B cell (primary cell): ENCODE measurements at regions not wholly inside any gene's neighbourhood (a gene's known extent, or its start where the extent isn't known, plus 50 kb on each side); places are given as distances from the start of the nearest gene placed in this dataset.

Source experiments
- ATAC-seq: fragments of 200-7000 bp; cut with Tn5 transposase; one replicate; pipeline ENCODE4 v1.10.0; 2021; ENCODE audit warnings: low read depth, mild to moderate bottlenecking, moderate number of reproducible peaks, moderate library complexity
- CTCF ChIA-PET: fragments of 350-600 bp; sonication (Branson Sonifier 250); formaldehyde crosslinking; loops from one replicate; lab custom pipeline; 2021; ENCODE audit warnings: antibody characterized with exemption, inconsistent platforms; lab: Charles Lee
- POLR2A ChIA-PET: fragments of 350-600 bp; sonication (Branson Sonifier 250); formaldehyde crosslinking; loops from one replicate; lab custom pipeline; 2021; ENCODE audit warnings: antibody characterized with exemption; lab: Charles Lee
- DNase-seq: peaks from one replicate; pipeline ENCODE4 v3.0.0; 2013
- H2AFZ ChIP-seq: 2 replicates; pipeline ENCODE4 v1.6.1; 2012; ENCODE audit warnings: mild to moderate bottlenecking, low read depth, low read length; ENCODE audit not compliant: insufficient read depth, poor library complexity, severe bottlenecking
- H3K27ac ChIP-seq, 2 donors: 1 replicate in 1 of 2; 2 replicates in 1 of 2; pipeline ENCODE4 v1.5.1; 2012 to 2013; ENCODE audit warnings: low read length in 2 of 2, mild to moderate bottlenecking in 2 of 2, moderate library complexity in 1 of 2
- H3K27me3 ChIP-seq, 4 experiments: fragments of 200-600 bp in 1 of 4; sonication (generic) in 1 of 4; replicated peaks in 1 of 4; 1 replicate in 2 of 4; 2 replicates in 2 of 4; pipeline versions ENCODE4 v1.6.1 to v1.7.0; 2013 to 2016; ENCODE audit warnings: low read length in 3 of 4, mild to moderate bottlenecking in 2 of 4, mixed read lengths in 1 of 4, moderate library complexity in 1 of 4; ENCODE audit not compliant: insufficient read depth in 4 of 4, control insufficient read depth in 3 of 4; ENCODE audit errors: control extremely low read depth in 1 of 4
- H3K36me3 ChIP-seq, 2 experiments: replicated peaks in 1 of 2; 1 replicate in 1 of 2; 2 replicates in 1 of 2; pipeline versions ENCODE4 v1.6.1 to v1.7.1; 2013; ENCODE audit warnings: low read length in 1 of 2; ENCODE audit not compliant: insufficient read depth in 2 of 2, control insufficient read depth in 1 of 2; ENCODE audit errors: control extremely low read depth in 1 of 2, extremely low read depth in 1 of 2
- H3K4me1 ChIP-seq, 2 donors: fragments of 200-600 bp in 1 of 2; sonication (generic) in 1 of 2; 1 replicate in 1 of 2; 2 replicates in 1 of 2; pipeline versions ENCODE4 v1.5.1 to v1.6.1; 2013 to 2017; ENCODE audit warnings: low read length in 2 of 2; ENCODE audit not compliant: control insufficient read depth in 2 of 2, insufficient read depth in 2 of 2
- H3K4me2 ChIP-seq: replicated peaks from 2 replicates; pipeline ENCODE3; 2012; ENCODE audit warnings: mild to moderate bottlenecking, low read depth, low read length; ENCODE audit not compliant: poor library complexity, severe bottlenecking
- H3K4me3 ChIP-seq, 5 experiments: fragments of 200-600 bp in 1 of 5; sonication (generic) in 1 of 5; 1 replicate in 3 of 5; 2 replicates in 2 of 5; pipeline versions ENCODE4 v1.5.1 to v1.7.0; 2011 to 2016; ENCODE audit warnings: low read length in 4 of 5, mild to moderate bottlenecking in 4 of 5, low read depth in 2 of 5, control low read depth in 1 of 5, moderate library complexity in 1 of 5; ENCODE audit not compliant: insufficient read depth in 1 of 5; ENCODE audit errors: control extremely low read depth in 1 of 5, extremely low read depth in 1 of 5
- H3K79me2 ChIP-seq: fragments of 200-600 bp; sonication (generic); one replicate; pipeline ENCODE4 v1.6.0; 2016; ENCODE audit warnings: low read length; ENCODE audit not compliant: control insufficient read depth, insufficient read depth
- H3K9ac ChIP-seq: fragments of 200-600 bp; sonication (generic); 2 replicates; pipeline ENCODE4 v1.6.1; 2017; ENCODE audit warnings: mild to moderate bottlenecking, low read length, moderate library complexity
- H3K9me3 ChIP-seq, 3 donors: one replicate each; pipeline versions ENCODE4 v1.6.1 to v1.7.1; 2013; ENCODE audit warnings: low read length in 2 of 3; ENCODE audit not compliant: control insufficient read depth in 2 of 3, insufficient read depth in 1 of 3; ENCODE audit errors: control extremely low read depth in 1 of 3
- H4K20me1 ChIP-seq: 2 replicates; pipeline ENCODE4 v1.6.0; 2012; ENCODE audit warnings: mild to moderate bottlenecking, low read length; ENCODE audit not compliant: insufficient read depth, control insufficient read depth, poor library complexity, severe bottlenecking
- H3K27ac Mint-ChIP-seq: one replicate; pipeline ENCODE4 v1.8.0; 2021; ENCODE audit warnings: mixed read lengths
- H3K27me3 Mint-ChIP-seq: one replicate; pipeline ENCODE4 v1.8.0; 2021; ENCODE audit warnings: mixed read lengths
- H3K4me1 Mint-ChIP-seq: one replicate; pipeline ENCODE4 v1.8.0; 2021; ENCODE audit warnings: mixed read lengths
- H3K4me3 Mint-ChIP-seq: one replicate; pipeline ENCODE4 v1.8.0; 2021; ENCODE audit warnings: mixed read lengths
- H3K9me3 Mint-ChIP-seq: one replicate; pipeline ENCODE4 v1.8.0; 2022; ENCODE audit warnings: mixed read lengths; ENCODE audit not compliant: insufficient read depth
- CTCF ChIP-seq: fragments of 200-600 bp; IDR thresholded peaks from one replicate; pipeline ENCODE4 v1.8.0; 2022; ENCODE audit warnings: antibody characterized with exemption, mild to moderate bottlenecking
- EZH2 ChIP-seq: IDR thresholded peaks from 2 replicates; pipeline ENCODE4 v1.6.1; 2012; ENCODE audit warnings: borderline replicate concordance, low read depth, mild to moderate bottlenecking, moderate library complexity, low read length; ENCODE audit not compliant: insufficient read depth, poor library complexity, severe bottlenecking
- WGBS: methylation state at CpG from one replicate; pipeline ENCODE4 v1.1.5; 2013; ENCODE audit warnings: missing lambda C conversion rate; ENCODE audit not compliant: insufficient coverage; 5-methylcytosine and 5-hydroxymethylcytosine counted together
- intact Hi-C: fragments of 100-400 bp; cut with micrococcal nuclease; formaldehyde crosslinking; loops from one replicate; pipeline ENCODE4 v1.10.0; 2022

GRCh38 chr1:163772246-163772645 lies 450.5 kb downstream of the NUF2 start:
- Mint-ChIP-seq H3K4me3 (no peak overlapping the region), H3K9me3 (no peaks in the 10 kb centered on the region), H3K4me1 (no peaks in the 10 kb centered on the region), H3K27me3 (no peaks in the 10 kb centered on the region), H3K27ac (no peak overlapping the region)
- H3K9ac ChIP-seq, result no peak overlapping the region
- no CpG with 5 or more reads among the region's 1 CpG for WGBS
- intact Hi-C loops, result no loop called here
- ChIA-PET CTCF (no interaction called here), POLR2A (no interaction called here)
- no peak overlapping the region for H3K4me3 ChIP-seq
- H4K20me1 ChIP-seq, result no peaks in the 10 kb centered on the region
- H3K36me3 ChIP-seq, result no peaks in the 10 kb centered on the region
- no peaks in the 10 kb centered on the region for H3K4me1 ChIP-seq
- no peak overlapping the region for H3K4me2 ChIP-seq
- TF ChIP-seq CTCF (no peak), EZH2 (no peak)
- no peaks in the 10 kb centered on the region for H3K79me2 ChIP-seq
- ATAC-seq (no peak), DNase-seq (no peak)
- no peaks in the 10 kb centered on the region for H3K27me3 ChIP-seq
- H3K9me3 ChIP-seq, result no peaks in the 10 kb centered on the region
- H3K27ac ChIP-seq, result no peak overlapping the region
- no peak overlapping the region for H2AFZ ChIP-seq

GRCh38 chr1:163773396-163773795 lies 451.6 kb downstream of the NUF2 start:
- intact Hi-C loops, result no loop called here
- Mint-ChIP-seq H3K27ac (no peak overlapping the region), H3K9me3 (no peaks in the 10 kb centered on the region), H3K27me3 (no peaks in the 10 kb centered on the region), H3K4me1 (no peaks in the 10 kb centered on the region), H3K4me3 (no peak overlapping the region)
- no peak for DNase-seq
- H2AFZ ChIP-seq, result no peak overlapping the region
- no peak for ATAC-seq
- CTCF ChIA-PET, result no interaction called here
- no peaks in the 10 kb centered on the region for H3K27me3 ChIP-seq
- POLR2A ChIA-PET, result no interaction called here
- H4K20me1 ChIP-seq, result no peaks in the 10 kb centered on the region
- no peak overlapping the region for H3K9ac ChIP-seq
- no peak overlapping the region for H3K27ac ChIP-seq
- H3K4me2 ChIP-seq, result no peak overlapping the region
- H3K4me1 ChIP-seq, result no peaks in the 10 kb centered on the region
- H3K36me3 ChIP-seq, result no peaks in the 10 kb centered on the region
- no peaks in the 10 kb centered on the region for H3K79me2 ChIP-seq
- WGBS, result 100% methylated on average over 1 of the region's 2 CpGs
- H3K4me3 ChIP-seq, result no peak overlapping the region
- TF ChIP-seq CTCF (no peak), EZH2 (no peak)
- no peaks in the 10 kb centered on the region for H3K9me3 ChIP-seq
